Smooth muscle cell (in vitro differentiated cells): ENCODE measurements at regions not wholly inside any gene's neighbourhood (a gene's known extent, or its start where the extent isn't known, plus 50 kb on each side); places are given as distances from the start of the nearest gene placed in this dataset.

Experiments used
- DNase-seq: peaks from one replicate; lab custom pipeline; 2025; ENCODE audit not compliant: unreplicated experiment; lab: John Stamatoyannopoulos, UW
- H2AFZ ChIP-seq: fragments of 200-600 bp; sonication (generic); 2 replicates; pipeline ENCODE4 v1.6.0; 2016; ENCODE audit warnings: antibody characterized with exemption, low read depth, mild to moderate bottlenecking
- H3F3A ChIP-seq: fragments of 200-600 bp; sonication (generic); 2 replicates; pipeline ENCODE4 v1.6.0; 2017; ENCODE audit warnings: antibody characterized with exemption, low read depth
- H3K27ac ChIP-seq: fragments of 200-600 bp; sonication (generic); 2 replicates; pipeline ENCODE4 v1.5.1; 2016; ENCODE audit warnings: low read depth, mild to moderate bottlenecking
- H3K27me3 ChIP-seq: fragments of 200-600 bp; sonication (generic); 2 replicates; pipeline ENCODE4 v1.6.1; 2016; ENCODE audit warnings: low read depth, mild to moderate bottlenecking
- H3K36me3 ChIP-seq: fragments of 200-600 bp; sonication (generic); 2 replicates; pipeline ENCODE4 v1.5.1; 2016; ENCODE audit warnings: low read depth
- H3K4me1 ChIP-seq: fragments of 200-600 bp; sonication (generic); 2 replicates; pipeline ENCODE4 v1.5.1; 2016; ENCODE audit warnings: low read depth
- H3K4me2 ChIP-seq: fragments of 200-600 bp; sonication (generic); 2 replicates; pipeline ENCODE4 v1.6.0; 2016; ENCODE audit warnings: mild to moderate bottlenecking
- H3K4me3 ChIP-seq: fragments of 200-600 bp; sonication (generic); 2 replicates; pipeline ENCODE4 v1.5.1; 2016; ENCODE audit warnings: mild to moderate bottlenecking
- H3K79me2 ChIP-seq: fragments of 200-600 bp; sonication (generic); 2 replicates; pipeline ENCODE4 v1.6.0; 2016; ENCODE audit warnings: low read depth, mild to moderate bottlenecking
- H3K9ac ChIP-seq: fragments of 200-600 bp; sonication (generic); 2 replicates; pipeline ENCODE4 v1.6.0; 2016; ENCODE audit warnings: low read depth
- H3K9me3 ChIP-seq: fragments of 200-600 bp; sonication (generic); replicated peaks from 2 replicates; pipeline ENCODE4 v1.5.1; 2016; ENCODE audit warnings: low read depth
- H4K20me1 ChIP-seq: fragments of 200-600 bp; sonication (generic); 2 replicates; pipeline ENCODE4 v1.6.0; 2016; ENCODE audit warnings: low read depth
- CTCF ChIP-seq: fragments of 200-600 bp; sonication (generic); IDR thresholded peaks from 2 replicates; pipeline ENCODE4 v1.5.1; 2017; ENCODE audit warnings: borderline replicate concordance, mild to moderate bottlenecking, antibody characterized with exemption; ENCODE audit not compliant: insufficient read depth, poor library complexity, severe bottlenecking
- WGBS: methylation state at CpG from one replicate; pipeline ENCODE4 v1.1.7; 2016; ENCODE audit warnings: low lambda C conversion rate; 5-methylcytosine and 5-hydroxymethylcytosine counted together

DNA sequence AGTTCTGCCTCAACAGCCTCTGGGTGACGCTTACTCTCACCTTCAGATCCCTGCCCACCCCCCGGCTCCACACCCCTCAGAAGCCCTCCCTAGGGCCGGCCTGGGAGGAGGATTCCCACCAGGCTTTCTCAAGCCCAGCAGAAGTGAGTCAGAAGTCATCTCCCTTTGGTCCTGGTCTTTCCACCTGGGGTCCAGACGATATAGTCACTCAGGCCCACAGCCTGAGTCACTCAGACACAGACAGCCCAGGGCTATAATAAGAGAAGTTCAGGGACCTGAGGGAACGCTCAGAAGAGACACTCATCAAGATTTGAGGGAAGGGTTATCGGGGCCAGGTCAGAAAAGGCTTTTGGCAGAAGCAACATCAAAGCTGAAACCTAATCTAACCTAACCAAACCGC, 127.1 kb downstream of the SPATA19 start:
- WGBS, result 46% methylated on average over 7 of the region's 7 CpGs
- no peak overlapping the region for H3K4me3 ChIP-seq
- no peaks in the 10 kb centered on the region for H3K27me3 ChIP-seq
- no peaks in the 10 kb centered on the region for H4K20me1 ChIP-seq
- H3K27ac ChIP-seq, result peak overlapping the region; percentile 81
- H2AFZ ChIP-seq, result no peak overlapping the region
- H3K79me2 ChIP-seq, result no peaks in the 10 kb centered on the region
- H3F3A ChIP-seq, result no peaks in the 10 kb centered on the region
- no peaks in the 10 kb centered on the region for H3K9me3 ChIP-seq
- no peak for DNase-seq
- no peak overlapping the region for H3K9ac ChIP-seq
- peaks cover 13% of the 10 kb centered on the region for H3K4me1 ChIP-seq
- no peak overlapping the region for H3K4me2 ChIP-seq
- no peak for TF ChIP-seq CTCF
- H3K36me3 ChIP-seq, result no peaks in the 10 kb centered on the region

DNA sequence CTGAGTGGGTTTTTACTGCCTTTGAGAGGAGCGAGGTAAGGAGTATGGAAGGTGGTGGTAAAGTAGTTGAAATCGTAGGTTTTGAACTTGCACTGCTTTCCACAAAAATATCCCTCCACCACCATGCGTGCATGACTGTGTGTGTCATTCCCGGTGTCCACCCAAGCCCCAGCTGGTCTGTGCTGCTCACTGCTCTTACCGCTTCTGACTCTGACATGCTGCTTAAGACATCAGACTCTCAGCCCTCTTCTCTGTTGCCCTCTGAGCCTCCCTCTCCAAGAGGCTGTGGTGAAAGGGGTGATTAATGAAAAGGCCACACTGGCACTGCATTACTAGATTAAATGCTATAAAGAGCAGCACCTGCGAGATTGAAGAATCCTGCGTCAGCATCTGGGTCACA, 128.7 kb downstream of the SPATA19 start:
- no peak for TF ChIP-seq CTCF
- H3K9me3 ChIP-seq, result no peaks in the 10 kb centered on the region
- WGBS, result 90% methylated on average over 7 of the region's 7 CpGs

GRCh38 chr11:133715602-133716001, 129.7 kb downstream of the SPATA19 start:
- 90% methylated on average over 7 of the region's 7 CpGs for WGBS
- Histone ChIP-seq H4K20me1 (no peaks in the 10 kb centered on the region), H3K27me3 (no peaks in the 10 kb centered on the region), H3K9ac (no peak overlapping the region), H2AFZ (no peak overlapping the region), H3K4me1 (peaks cover 19% of the 10 kb centered on the region), H3K27ac (no peak overlapping the region), H3K9me3 (no peaks in the 10 kb centered on the region), H3K4me3 (no peak overlapping the region), H3K79me2 (no peaks in the 10 kb centered on the region), H3K4me2 (no peak overlapping the region), H3F3A (no peaks in the 10 kb centered on the region), H3K36me3 (no peaks in the 10 kb centered on the region)
- no peak for DNase-seq
- no peak for TF ChIP-seq CTCF

More for the DNA sequence above, 128.7 kb downstream of the SPATA19 start:
- H3K27me3 ChIP-seq, result no peaks in the 10 kb centered on the region
- H3K4me1 ChIP-seq, result peaks cover 19% of the 10 kb centered on the region
- DNase-seq, result no peak
- H3F3A ChIP-seq, result no peaks in the 10 kb centered on the region
- no peaks in the 10 kb centered on the region for H4K20me1 ChIP-seq
- H3K79me2 ChIP-seq, result no peaks in the 10 kb centered on the region
- H3K27ac ChIP-seq, result no peak overlapping the region
- H3K4me2 ChIP-seq, result no peak overlapping the region
- H3K4me3 ChIP-seq, result no peak overlapping the region
- H3K36me3 ChIP-seq, result no peaks in the 10 kb centered on the region
- H3K9ac ChIP-seq, result no peak overlapping the region
- no peak overlapping the region for H2AFZ ChIP-seq

DNA sequence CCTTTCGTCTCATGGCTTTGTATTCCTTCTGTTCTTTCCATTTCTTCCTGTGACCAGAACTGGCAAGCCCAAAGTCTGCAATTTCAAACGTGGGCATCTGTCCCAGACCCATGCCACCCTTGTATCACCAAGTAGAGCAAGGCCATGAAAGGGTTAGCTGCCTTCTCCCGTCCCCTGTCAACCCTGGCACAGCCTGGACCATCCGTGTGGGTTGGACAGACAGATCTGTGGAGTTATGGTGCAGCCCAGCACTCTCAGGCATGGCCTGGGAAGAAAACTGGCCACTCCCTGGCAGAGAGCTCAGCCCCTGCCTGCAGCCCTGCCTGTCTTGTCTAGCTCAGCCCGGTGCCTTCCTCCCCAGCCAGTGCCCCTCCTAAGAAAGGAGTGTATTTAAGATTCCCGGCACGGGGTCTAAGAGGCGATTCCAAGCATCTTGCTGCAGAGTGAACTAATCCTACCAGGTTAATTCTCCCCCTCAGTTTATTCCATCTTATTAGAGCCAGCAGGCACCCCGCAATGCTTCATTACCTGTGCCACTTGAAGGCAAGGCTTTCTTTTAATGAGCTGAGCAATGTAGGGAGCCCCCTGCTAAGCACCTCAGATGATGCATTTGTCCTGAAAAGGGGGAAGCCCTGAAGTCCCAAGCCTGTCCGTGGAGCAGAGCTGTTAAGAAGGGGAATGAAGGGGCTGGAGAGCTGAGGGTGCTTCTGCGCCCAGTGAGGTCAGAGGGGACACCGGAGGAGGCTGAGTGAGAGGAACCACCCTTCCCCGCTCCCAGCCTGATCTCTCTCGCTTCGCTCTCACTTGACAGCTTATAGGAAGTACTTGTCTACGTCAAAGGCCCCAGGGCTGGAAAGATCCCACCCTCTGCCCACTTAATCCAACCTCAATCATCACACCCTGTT, 130.6 kb downstream of the SPATA19 start:
- H3K9me3 ChIP-seq, result no peaks in the 10 kb centered on the region
- WGBS, result 85% methylated on average over 16 of the region's 16 CpGs

More for the DNA sequence above, 130.6 kb downstream of the SPATA19 start:
- Histone ChIP-seq H3K4me2 (no peak overlapping the region), H3K4me1 (peaks cover 19% of the 10 kb centered on the region), H3F3A (no peaks in the 10 kb centered on the region), H4K20me1 (no peaks in the 10 kb centered on the region), H3K9ac (no peak overlapping the region), H3K79me2 (no peaks in the 10 kb centered on the region), H3K27ac (no peak overlapping the region), H3K4me3 (no peak overlapping the region), H2AFZ (no peak overlapping the region), H3K27me3 (no peaks in the 10 kb centered on the region), H3K36me3 (no peaks in the 10 kb centered on the region)
- no peak for DNase-seq
- no peak for TF ChIP-seq CTCF
